ENCODE measurements at regions not wholly inside any gene's neighbourhood (a gene's known extent, or its start where the extent isn't known, plus 50 kb on each side); places are given as distances from the start of the nearest gene placed in this dataset.

- TF ChIP-seq CTCF (IDR thresholded peaks at IDR 0.05; ENCODE audit: low read depth, low read length, poor library complexity, severe bottlenecking) (no peak), EZH2phosphoT487 (IDR thresholded peaks at IDR 0.05; ENCODE audit: borderline replicate concordance, low read length) (no peak)
- H3F3A ChIP-seq (ENCODE audit: control insufficient read depth, insufficient read depth): no peaks in the 10 kb centered on the region
- H3K4me2 ChIP-seq (ENCODE audit: low read length): no peak overlapping the region
- H3K4me1 ChIP-seq (ENCODE audit: control insufficient read depth, low read length): no peaks in the 10 kb centered on the region
- no peaks in the 10 kb centered on the region for H4K20me1 ChIP-seq (ENCODE audit: control insufficient read depth, insufficient read depth, low read depth, low read length)
- no peaks in the 10 kb centered on the region for H3K27me3 ChIP-seq (ENCODE audit: control insufficient read depth, low read length)
- H3K9me3 ChIP-seq (ENCODE audit: control insufficient read depth, insufficient read depth, low read length): no peaks in the 10 kb centered on the region
- no peak overlapping the region for H3K4me3 ChIP-seq (ENCODE audit: low read length)
- no peak overlapping the region for H3K27ac ChIP-seq (ENCODE audit: low read depth, low read length)
- H3K79me2 ChIP-seq (ENCODE audit: control insufficient read depth, low read length): no peaks in the 10 kb centered on the region
- H3K36me3 ChIP-seq (ENCODE audit: control insufficient read depth, low read length): no peaks in the 10 kb centered on the region
- H3K9me2 ChIP-seq (replicated peaks; ENCODE audit: control insufficient read depth, low read length): no peaks in the 10 kb centered on the region
Measured at GRCh38 chr5:17817990-17818389, 183.7 kb downstream of the TAF11L14 start.

- Histone ChIP-seq H3K4me2 (ENCODE audit: low read length) (no peak overlapping the region), H3K9me2 (replicated peaks; ENCODE audit: control insufficient read depth, low read length) (no peaks in the 10 kb centered on the region)
Measured at GRCh38 chr5:17819783-17820182, 185.5 kb downstream of the TAF11L14 start.

GRCh38 chr5:17828681-17829080 is 194.4 kb downstream of the TAF11L14 start:
- H3K36me3 ChIP-seq (ENCODE audit: control insufficient read depth, low read length): no peaks in the 10 kb centered on the region
- TF ChIP-seq CTCF (IDR thresholded peaks at IDR 0.05; ENCODE audit: low read depth, low read length, poor library complexity, severe bottlenecking) (no peak), EZH2phosphoT487 (IDR thresholded peaks at IDR 0.05; ENCODE audit: borderline replicate concordance, low read length) (no peak)
- H3K9me3 ChIP-seq (ENCODE audit: control insufficient read depth, insufficient read depth, low read length): no peaks in the 10 kb centered on the region
- no peaks in the 10 kb centered on the region for H4K20me1 ChIP-seq (ENCODE audit: control insufficient read depth, insufficient read depth, low read depth, low read length)
- H3F3A ChIP-seq (ENCODE audit: control insufficient read depth, insufficient read depth): no peaks in the 10 kb centered on the region
- H3K27me3 ChIP-seq (ENCODE audit: control insufficient read depth, low read length): no peaks in the 10 kb centered on the region
- H3K79me2 ChIP-seq (ENCODE audit: control insufficient read depth, low read length): no peaks in the 10 kb centered on the region
- H3K4me1 ChIP-seq (ENCODE audit: control insufficient read depth, low read length): no peaks in the 10 kb centered on the region
- H3K9me2 ChIP-seq (replicated peaks; ENCODE audit: control insufficient read depth, low read length): no peaks in the 10 kb centered on the region
- H3K4me2 ChIP-seq (ENCODE audit: low read length): no peak overlapping the region
- H3K4me3 ChIP-seq (ENCODE audit: low read length): no peak overlapping the region
- H3K27ac ChIP-seq (ENCODE audit: low read depth, low read length): no peak overlapping the region

More at GRCh38 chr5:17819783-17820182, 185.5 kb downstream of the TAF11L14 start:
- no peaks in the 10 kb centered on the region for H3K4me1 ChIP-seq (ENCODE audit: control insufficient read depth, low read length)
- H3K36me3 ChIP-seq (ENCODE audit: control insufficient read depth, low read length): no peaks in the 10 kb centered on the region
- no peak for TF ChIP-seq CTCF (IDR thresholded peaks at IDR 0.05; ENCODE audit: low read depth, low read length, poor library complexity, severe bottlenecking)
- no peak for TF ChIP-seq EZH2phosphoT487 (IDR thresholded peaks at IDR 0.05; ENCODE audit: borderline replicate concordance, low read length)
- H3K4me3 ChIP-seq (ENCODE audit: low read length): no peak overlapping the region
- H3K9me3 ChIP-seq (ENCODE audit: control insufficient read depth, insufficient read depth, low read length): no peaks in the 10 kb centered on the region
- no peak overlapping the region for H3K27ac ChIP-seq (ENCODE audit: low read depth, low read length)
- H3K79me2 ChIP-seq (ENCODE audit: control insufficient read depth, low read length): no peaks in the 10 kb centered on the region
- H3K27me3 ChIP-seq (ENCODE audit: control insufficient read depth, low read length): no peaks in the 10 kb centered on the region
- no peaks in the 10 kb centered on the region for H3F3A ChIP-seq (ENCODE audit: control insufficient read depth, insufficient read depth)
- H4K20me1 ChIP-seq (ENCODE audit: control insufficient read depth, insufficient read depth, low read depth, low read length): no peaks in the 10 kb centered on the region

GRCh38 chr5:17829456-17829855 is 195.2 kb downstream of the TAF11L14 start:
- Histone ChIP-seq H3K4me2 (ENCODE audit: low read length) (no peak overlapping the region), H3K9me3 (ENCODE audit: control insufficient read depth, insufficient read depth, low read length) (no peaks in the 10 kb centered on the region), H4K20me1 (ENCODE audit: control insufficient read depth, insufficient read depth, low read depth, low read length) (no peaks in the 10 kb centered on the region), H3F3A (ENCODE audit: control insufficient read depth, insufficient read depth) (no peaks in the 10 kb centered on the region), H3K27me3 (ENCODE audit: control insufficient read depth, low read length) (no peaks in the 10 kb centered on the region), H3K36me3 (ENCODE audit: control insufficient read depth, low read length) (no peaks in the 10 kb centered on the region), H3K9me2 (replicated peaks; ENCODE audit: control insufficient read depth, low read length) (no peaks in the 10 kb centered on the region), H3K27ac (ENCODE audit: low read depth, low read length) (no peak overlapping the region), H3K79me2 (ENCODE audit: control insufficient read depth, low read length) (no peaks in the 10 kb centered on the region), H3K4me3 (ENCODE audit: low read length) (no peak overlapping the region), H3K4me1 (ENCODE audit: control insufficient read depth, low read length) (no peaks in the 10 kb centered on the region)
- TF ChIP-seq CTCF (IDR thresholded peaks at IDR 0.05; ENCODE audit: low read depth, low read length, poor library complexity, severe bottlenecking) (no peak), EZH2phosphoT487 (IDR thresholded peaks at IDR 0.05; ENCODE audit: borderline replicate concordance, low read length) (no peak)
